Loucy (cell line): ENCODE measurements at regions not wholly inside any gene's neighbourhood (a gene's known extent, or its start where the extent isn't known, plus 50 kb on each side); places are given as distances from the start of the nearest gene placed in this dataset.

Source experiments
- CTCF ChIP-seq: fragments of 200-600 bp; sonication (generic); conservative IDR thresholded peaks from 2 replicates; pipeline ENCODE4 v1.5.1; 2014; ENCODE audit warnings: mild to moderate bottlenecking, antibody characterized with exemption, low read length
- EZH2phosphoT487 ChIP-seq: fragments of 200-600 bp; IDR thresholded peaks from 2 replicates; pipeline ENCODE4 v1.6.1; 2018; ENCODE audit warnings: antibody characterized with exemption, mild to moderate bottlenecking, moderate library complexity, borderline replicate concordance

GRCh38 chr12:67772267-67773169 lies 124.0 kb downstream of the DYRK2 start:
- TF ChIP-seq CTCF, result no peak
- no peak for TF ChIP-seq EZH2phosphoT487
